ENCODE measurements at regions not wholly inside any gene's neighbourhood (a gene's known extent, or its start where the extent isn't known, plus 50 kb on each side); places are given as distances from the start of the nearest gene placed in this dataset.

- Mint-ChIP-seq H3K36me3 (ENCODE audit: unreplicated experiment) (no peaks in the 10 kb centered on the region), H3K27me3 (ENCODE audit: unreplicated experiment) (no peaks in the 10 kb centered on the region), H3K4me1 (ENCODE audit: unreplicated experiment) (no peaks in the 10 kb centered on the region), H3K27ac (ENCODE audit: unreplicated experiment) (no peak overlapping the region), H3K9me3 (ENCODE audit: unreplicated experiment) (peaks cover 25% of the 10 kb centered on the region), H3K4me3 (ENCODE audit: unreplicated experiment) (no peak overlapping the region)
- no peak for DNase-seq (ENCODE audit: extremely low spot score, unreplicated experiment)
- TF ChIP-seq CTCF (IDR thresholded peaks at IDR 0.05) = no peak
Observed at GRCh38 chr7:46723003-46723402, 801.9 kb upstream of the IGFBP3 start.

- DNase-seq (ENCODE audit: extremely low spot score, unreplicated experiment) = no peak
- no peaks in the 10 kb centered on the region for H3K4me1 Mint-ChIP-seq (ENCODE audit: unreplicated experiment)
- no peaks in the 10 kb centered on the region for H3K27me3 Mint-ChIP-seq (ENCODE audit: unreplicated experiment)
- TF ChIP-seq CTCF (IDR thresholded peaks at IDR 0.05) = no peak
- H3K9me3 Mint-ChIP-seq (ENCODE audit: unreplicated experiment) = peaks cover 9% of the 10 kb centered on the region
- no peak overlapping the region for H3K27ac Mint-ChIP-seq (ENCODE audit: unreplicated experiment)
- no peak overlapping the region for H3K4me3 Mint-ChIP-seq (ENCODE audit: unreplicated experiment)
- no peaks in the 10 kb centered on the region for H3K36me3 Mint-ChIP-seq (ENCODE audit: unreplicated experiment)
Observed at GRCh38 chr7:46720761-46721160, 799.7 kb upstream of the IGFBP3 start.

- DNase-seq (ENCODE audit: extremely low spot score, unreplicated experiment) = no peak
- no peaks in the 10 kb centered on the region for H3K9me3 Mint-ChIP-seq (ENCODE audit: unreplicated experiment)
- H3K36me3 Mint-ChIP-seq (ENCODE audit: unreplicated experiment) = no peaks in the 10 kb centered on the region
- peaks cover 6% of the 10 kb centered on the region for H3K4me1 Mint-ChIP-seq (ENCODE audit: unreplicated experiment)
- TF ChIP-seq CTCF (IDR thresholded peaks at IDR 0.05) = no peak
- H3K27me3 Mint-ChIP-seq (ENCODE audit: unreplicated experiment) = no peaks in the 10 kb centered on the region
- no peak overlapping the region for H3K4me3 Mint-ChIP-seq (ENCODE audit: unreplicated experiment)
- no peak overlapping the region for H3K27ac Mint-ChIP-seq (ENCODE audit: unreplicated experiment)
Observed at GRCh38 chr7:46719616-46720015, 798.5 kb upstream of the IGFBP3 start.

- Mint-ChIP-seq H3K27ac (ENCODE audit: unreplicated experiment) (no peak overlapping the region), H3K9me3 (ENCODE audit: unreplicated experiment) (no peaks in the 10 kb centered on the region), H3K4me3 (ENCODE audit: unreplicated experiment) (no peak overlapping the region), H3K36me3 (ENCODE audit: unreplicated experiment) (no peaks in the 10 kb centered on the region), H3K27me3 (ENCODE audit: unreplicated experiment) (no peaks in the 10 kb centered on the region), H3K4me1 (ENCODE audit: unreplicated experiment) (peaks cover 19% of the 10 kb centered on the region)
- no peak for TF ChIP-seq CTCF (IDR thresholded peaks at IDR 0.05)
- no peak for DNase-seq (ENCODE audit: extremely low spot score, unreplicated experiment)
Observed at GRCh38 chr7:46716926-46717325, 795.9 kb upstream of the IGFBP3 start.

- H3K9me3 Mint-ChIP-seq (ENCODE audit: unreplicated experiment) = no peaks in the 10 kb centered on the region
- DNase-seq (ENCODE audit: extremely low spot score, unreplicated experiment) = no peak
- H3K36me3 Mint-ChIP-seq (ENCODE audit: unreplicated experiment) = no peaks in the 10 kb centered on the region
- peaks cover 30% of the 10 kb centered on the region for H3K4me1 Mint-ChIP-seq (ENCODE audit: unreplicated experiment)
- no peak overlapping the region for H3K27ac Mint-ChIP-seq (ENCODE audit: unreplicated experiment)
- TF ChIP-seq CTCF (IDR thresholded peaks at IDR 0.05) = no peak
- H3K27me3 Mint-ChIP-seq (ENCODE audit: unreplicated experiment) = no peaks in the 10 kb centered on the region
- H3K4me3 Mint-ChIP-seq (ENCODE audit: unreplicated experiment) = no peak overlapping the region
Observed at GRCh38 chr7:46715579-46715978, 794.5 kb upstream of the IGFBP3 start.
